ENCODE measurements at regions not wholly inside any gene's neighbourhood (a gene's known extent, or its start where the extent isn't known, plus 50 kb on each side); places are given as distances from the start of the nearest gene placed in this dataset.
"Not testable (repeated sequence)": the region's sequence is repeated elsewhere in the genome, so short reads cannot be mapped to it uniquely, and the experiment has no call there.

DNA sequence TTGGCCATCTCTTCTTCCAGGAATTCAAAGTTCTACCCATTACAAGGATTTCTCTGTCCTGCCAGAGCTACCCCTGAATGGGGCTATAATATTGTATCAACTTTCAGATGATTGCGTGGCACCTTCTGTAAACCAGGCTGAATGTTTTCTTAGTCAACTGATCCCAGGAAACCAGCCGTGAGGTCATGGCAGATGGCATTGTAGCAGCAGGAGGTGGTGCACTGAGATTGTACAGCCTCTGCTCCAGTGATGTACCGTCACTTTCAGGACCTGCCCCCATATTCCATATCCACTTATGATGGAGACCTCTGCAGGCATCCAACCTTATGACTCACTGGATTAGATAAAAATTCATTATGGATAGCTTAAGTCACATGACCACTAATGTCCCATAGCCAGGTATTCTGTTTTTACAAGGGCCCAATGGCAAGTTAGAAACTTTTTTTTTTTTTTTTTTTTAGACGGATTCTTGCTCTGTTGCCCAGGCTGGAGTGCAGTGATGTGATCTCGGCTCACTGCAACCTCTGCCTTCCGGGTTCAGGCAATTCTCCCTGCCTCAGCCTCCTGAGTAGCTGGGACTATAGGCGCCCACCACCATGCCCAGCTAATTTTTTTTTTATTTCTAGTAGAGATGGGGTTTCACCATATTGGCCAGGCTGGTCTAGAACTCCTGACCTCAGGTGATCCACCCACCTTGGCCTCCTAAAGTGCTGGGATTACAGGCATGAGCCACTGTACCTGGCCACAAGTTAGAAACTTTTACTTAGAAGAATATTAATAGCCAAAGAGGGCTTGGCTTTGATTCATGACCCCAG, 59.8 kb upstream of the SEC11C start:
- DNase-seq, ATAC-seq: not testable (repeated sequence)
- intact Hi-C loops (cut with DNase I), result loop anchor here in 1 of 2 donors (10.0 kb wide), 1 partner anchor 555 kb away; no protein-coding TSS in a partner anchor

DNA sequence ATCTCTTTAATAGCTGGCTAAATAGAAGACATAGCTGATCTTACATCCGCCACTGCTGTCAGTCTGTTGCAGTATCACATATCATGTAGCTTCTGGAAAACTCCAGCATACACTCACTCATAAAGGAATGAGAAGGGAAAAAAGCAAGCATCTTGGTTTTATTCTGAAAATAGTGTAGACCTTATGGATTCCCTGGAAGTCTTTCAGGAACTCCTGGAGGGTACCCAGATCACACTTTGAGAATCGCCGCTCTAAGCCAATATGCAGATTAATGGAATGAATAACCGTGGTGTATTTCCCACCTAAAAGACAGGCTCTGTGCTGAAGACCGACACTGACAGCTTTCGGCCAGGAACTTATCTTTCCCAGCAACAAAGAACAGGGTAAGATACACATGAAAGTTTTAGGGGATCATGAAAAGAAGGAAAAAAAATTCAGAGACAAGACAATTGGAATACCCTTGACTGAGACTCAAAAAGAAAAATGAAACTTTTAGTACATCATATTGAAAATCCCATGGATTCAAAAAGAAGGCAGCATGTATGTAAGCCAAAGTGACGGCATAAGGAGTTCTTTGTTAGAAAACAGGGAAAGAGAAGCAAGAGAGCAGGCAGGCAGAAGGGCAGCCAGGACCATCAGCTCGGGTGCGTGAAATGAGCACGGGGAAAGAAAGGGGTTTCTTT, 56.4 kb upstream of the SEC11C start:
- no peak for DNase-seq
- intact Hi-C loops (cut with DNase I), result no loop called here
- ATAC-seq, result no peak

DNA sequence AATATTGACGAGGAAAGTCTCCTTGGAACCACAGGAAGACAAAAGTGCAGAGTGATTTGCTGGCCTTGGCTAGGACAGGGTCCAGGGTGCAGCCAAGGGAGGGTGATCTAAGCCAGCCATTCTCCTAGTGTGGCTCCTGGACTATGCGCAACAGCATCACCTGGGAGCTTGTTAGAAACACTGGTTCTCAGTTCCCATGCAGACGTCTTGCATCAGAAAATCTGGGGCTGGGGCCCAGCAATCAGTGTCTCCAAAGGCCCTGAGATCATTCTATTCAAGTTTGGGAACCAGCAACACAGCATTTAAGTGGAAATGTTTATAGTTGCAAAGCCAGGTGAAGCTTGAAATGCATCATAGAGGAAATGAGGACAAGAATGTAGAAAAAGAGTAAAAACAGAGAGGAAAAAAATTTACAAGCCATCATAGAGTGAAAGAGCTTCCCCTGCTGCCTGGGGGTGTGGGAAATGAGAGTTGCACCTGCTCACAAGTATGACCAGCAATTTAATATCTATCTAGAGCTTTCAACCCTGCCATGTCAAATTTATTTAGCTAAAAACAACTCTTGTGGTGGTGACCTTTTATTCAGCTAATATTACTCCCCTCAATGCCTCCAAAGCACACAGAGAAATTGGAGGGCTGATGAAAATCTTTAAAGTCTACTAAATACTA, 54.4 kb upstream of the SEC11C start:
- no peak for ATAC-seq
- intact Hi-C loops (cut with DNase I), result no loop called here
- no peak for DNase-seq

DNA sequence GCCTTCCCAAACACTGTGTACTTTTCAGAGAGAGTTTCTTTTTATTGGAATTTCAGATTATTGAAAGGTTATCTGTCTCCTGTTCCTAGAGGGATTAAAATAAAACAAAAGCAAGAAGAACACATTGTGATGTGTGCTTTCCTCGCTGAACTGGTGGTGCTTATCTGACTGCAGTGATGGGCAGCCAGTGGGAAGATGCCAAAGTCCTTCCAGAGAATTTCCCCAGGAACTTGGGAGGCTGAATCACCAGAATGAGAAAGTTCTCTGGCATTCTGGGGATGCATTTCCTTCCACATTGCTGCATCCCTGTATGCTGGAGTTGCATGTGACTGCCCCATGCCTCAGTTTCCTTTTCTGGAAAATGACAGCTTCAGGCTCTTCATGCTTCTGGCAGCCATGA, 53.9 kb upstream of the SEC11C start:
- intact Hi-C loops (cut with DNase I), result no loop called here
- no peak for DNase-seq
- peak in 1 of 2 donors; percentile 35 for ATAC-seq

DNA sequence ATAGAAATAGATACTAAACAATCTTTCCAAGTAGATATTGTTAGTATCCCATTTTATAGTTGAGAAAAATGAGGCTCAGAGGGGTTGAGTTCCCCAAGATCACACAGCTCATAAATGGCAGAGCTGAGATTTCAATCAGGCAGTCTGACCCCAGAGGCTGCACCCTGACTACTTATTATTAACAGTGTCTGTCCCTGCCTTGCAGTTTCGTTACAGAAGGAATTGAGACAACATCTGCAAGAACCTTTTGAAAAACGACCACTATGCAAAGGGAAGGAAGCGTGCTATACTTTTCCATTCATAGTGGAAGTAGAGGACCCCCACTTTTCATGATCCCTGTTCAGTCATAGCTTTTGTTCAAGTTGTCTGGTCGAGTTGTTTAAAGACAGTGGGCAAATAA, 53.2 kb upstream of the SEC11C start:
- intact Hi-C loops (cut with DNase I), result no loop called here
- DNase-seq (no peak), ATAC-seq (no peak)

DNA sequence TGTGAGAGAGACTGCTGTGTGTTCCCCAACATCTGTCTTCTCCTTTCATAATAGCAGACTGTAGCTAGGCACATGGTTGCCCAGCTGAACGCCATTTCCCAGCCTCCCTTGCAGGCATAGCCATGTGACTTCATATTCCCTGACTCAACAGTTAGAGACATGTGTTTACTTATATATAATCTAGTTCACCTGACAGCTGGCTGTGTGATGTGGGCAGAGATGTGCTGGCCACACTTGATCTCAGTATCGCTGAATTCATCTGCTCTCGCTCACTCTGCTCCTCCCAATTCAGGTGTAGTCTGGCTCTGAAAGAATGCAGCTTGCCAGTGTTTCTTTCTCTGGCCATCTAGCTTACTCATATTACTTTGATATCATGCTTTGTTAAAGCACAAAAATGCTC, 52.3 kb upstream of the SEC11C start:
- no peak for DNase-seq
- no peak for ATAC-seq
- intact Hi-C loops (cut with DNase I), result no loop called here
